SU-DHL-6 (cell line): ENCODE measurements at regions not wholly inside any gene's neighbourhood (a gene's known extent, or its start where the extent isn't known, plus 50 kb on each side); places are given as distances from the start of the nearest gene placed in this dataset.

Experiments used
- H2AFZ ChIP-seq: fragments of 200-600 bp; sonication (generic); 2 replicates; pipeline ENCODE4 v1.6.1; 2014; ENCODE audit warnings: low read depth, mild to moderate bottlenecking, moderate library complexity, mixed read lengths, antibody characterized with exemption, low read length; ENCODE audit not compliant: severe bottlenecking
- H3F3A ChIP-seq: fragments of 200-600 bp; shearing (Covaris generic); 2 replicates; pipeline ENCODE4 v1.6.0; 2016; ENCODE audit warnings: antibody characterized with exemption, mild to moderate bottlenecking; ENCODE audit not compliant: insufficient read depth
- H3K27ac ChIP-seq: fragments of 200-600 bp; sonication (generic); 2 replicates; pipeline ENCODE4 v1.5.1; 2016; ENCODE audit warnings: low read depth, mild to moderate bottlenecking, low read length, moderate library complexity, mixed read lengths
- H3K27me3 ChIP-seq: fragments of 200-600 bp; sonication (generic), shearing (Covaris generic); 2 replicates; pipeline ENCODE4 v1.6.0; 2014; ENCODE audit warnings: mild to moderate bottlenecking, low read length
- H3K36me3 ChIP-seq: fragments of 200-600 bp; sonication (generic); 2 replicates; pipeline ENCODE4 v1.6.1; 2014; ENCODE audit warnings: mild to moderate bottlenecking, low read length, mixed read lengths
- H3K4me2 ChIP-seq: fragments of 300-600, 200-600 bp; shearing (Covaris generic), sonication (generic); 2 replicates; pipeline ENCODE4 v1.6.0; 2014; ENCODE audit warnings: low read length, low read depth, mild to moderate bottlenecking; ENCODE audit not compliant: poor library complexity, severe bottlenecking
- H3K4me3 ChIP-seq: fragments of 200-600 bp; sonication (generic); 2 replicates; pipeline ENCODE4 v1.5.1; 2014; ENCODE audit warnings: antibody characterized with exemption, low read length, mild to moderate bottlenecking, mixed read lengths; ENCODE audit not compliant: insufficient read depth, poor library complexity, severe bottlenecking
- H3K79me2 ChIP-seq: fragments of 200-600 bp; sonication (generic); 2 replicates; pipeline ENCODE4 v1.6.1; 2014; ENCODE audit warnings: mild to moderate bottlenecking, low read length, moderate library complexity; ENCODE audit not compliant: insufficient read depth
- H3K9ac ChIP-seq: fragments of 200-600 bp; sonication (generic); 2 replicates; pipeline ENCODE4 v1.7.0; 2014; ENCODE audit warnings: mild to moderate bottlenecking, low read length
- H3K9me2 ChIP-seq: fragments of 200-600 bp; sonication (generic); replicated peaks from 2 replicates; pipeline ENCODE4 v1.6.1; 2014; ENCODE audit warnings: low read length; ENCODE audit not compliant: insufficient read depth
- H3K9me3 ChIP-seq: fragments of 200-600 bp; sonication (generic); 2 replicates; pipeline ENCODE4 v1.6.1; 2014; ENCODE audit warnings: low read length, mixed read lengths; ENCODE audit not compliant: insufficient read depth
- H4K20me1 ChIP-seq: fragments of 200-600 bp; sonication (generic); 2 replicates; pipeline ENCODE4 v1.6.1; 2014; ENCODE audit warnings: low read depth, mild to moderate bottlenecking, antibody characterized with exemption, low read length, moderate library complexity, mixed read lengths
- EZH2phosphoT487 ChIP-seq: fragments of 200-600 bp; sonication (generic), shearing (Covaris generic); conservative IDR thresholded peaks from 2 replicates; pipeline ENCODE4 v1.6.1; 2018; ENCODE audit warnings: mild to moderate bottlenecking, antibody characterized with exemption, low read length, moderate library complexity, mixed read lengths
- TF ChIP-seq, protein P1 (sequence below): fragments of 200-600 bp; sonication (generic); IDR thresholded peaks from one replicate; pipeline ENCODE4 v1.5.1; 2017; ENCODE audit warnings: antibody characterized with exemption, mild to moderate bottlenecking, low read length, moderate library complexity; ENCODE audit not compliant: insufficient read depth, poor library complexity, severe bottlenecking

DNA sequence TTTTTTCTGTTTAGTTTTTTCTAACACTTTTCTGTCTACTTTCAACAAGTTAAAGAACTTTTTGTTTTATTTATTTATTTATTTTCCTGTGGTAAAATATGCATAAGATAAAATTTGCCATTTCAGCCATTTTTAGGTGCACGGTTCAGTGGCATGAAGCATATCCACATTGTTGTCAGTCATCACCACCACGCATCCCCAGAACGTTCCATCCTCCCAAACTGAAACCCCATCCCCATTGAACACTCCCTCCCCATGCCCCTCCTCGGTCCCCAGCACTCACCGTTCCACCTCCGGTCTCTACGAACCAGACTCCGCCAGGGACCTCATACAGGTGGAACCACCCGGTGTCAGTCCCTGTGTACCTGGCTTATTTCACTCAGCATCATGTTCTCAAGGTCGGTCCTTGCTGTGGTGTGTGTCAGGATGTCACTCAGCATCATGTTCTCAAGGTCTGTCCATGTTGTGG, 118.1 kb downstream of the SIK1 start:
- TF ChIP-seq EZH2phosphoT487, result no peak
- TF ChIP-seq, protein P1, sequence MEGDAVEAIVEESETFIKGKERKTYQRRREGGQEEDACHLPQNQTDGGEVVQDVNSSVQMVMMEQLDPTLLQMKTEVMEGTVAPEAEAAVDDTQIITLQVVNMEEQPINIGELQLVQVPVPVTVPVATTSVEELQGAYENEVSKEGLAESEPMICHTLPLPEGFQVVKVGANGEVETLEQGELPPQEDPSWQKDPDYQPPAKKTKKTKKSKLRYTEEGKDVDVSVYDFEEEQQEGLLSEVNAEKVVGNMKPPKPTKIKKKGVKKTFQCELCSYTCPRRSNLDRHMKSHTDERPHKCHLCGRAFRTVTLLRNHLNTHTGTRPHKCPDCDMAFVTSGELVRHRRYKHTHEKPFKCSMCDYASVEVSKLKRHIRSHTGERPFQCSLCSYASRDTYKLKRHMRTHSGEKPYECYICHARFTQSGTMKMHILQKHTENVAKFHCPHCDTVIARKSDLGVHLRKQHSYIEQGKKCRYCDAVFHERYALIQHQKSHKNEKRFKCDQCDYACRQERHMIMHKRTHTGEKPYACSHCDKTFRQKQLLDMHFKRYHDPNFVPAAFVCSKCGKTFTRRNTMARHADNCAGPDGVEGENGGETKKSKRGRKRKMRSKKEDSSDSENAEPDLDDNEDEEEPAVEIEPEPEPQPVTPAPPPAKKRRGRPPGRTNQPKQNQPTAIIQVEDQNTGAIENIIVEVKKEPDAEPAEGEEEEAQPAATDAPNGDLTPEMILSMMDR, result no peak
- Histone ChIP-seq H2AFZ (no peak overlapping the region), H3K4me3 (no peak overlapping the region), H3K4me2 (no peak overlapping the region), H3K27me3 (no peaks in the 10 kb centered on the region), H3K9ac (no peak overlapping the region), H3K36me3 (no peaks in the 10 kb centered on the region), H3F3A (no peaks in the 10 kb centered on the region), H4K20me1 (no peaks in the 10 kb centered on the region), H3K9me3 (no peaks in the 10 kb centered on the region), H3K27ac (no peak overlapping the region), H3K9me2 (no peaks in the 10 kb centered on the region), H3K79me2 (no peaks in the 10 kb centered on the region)

DNA sequence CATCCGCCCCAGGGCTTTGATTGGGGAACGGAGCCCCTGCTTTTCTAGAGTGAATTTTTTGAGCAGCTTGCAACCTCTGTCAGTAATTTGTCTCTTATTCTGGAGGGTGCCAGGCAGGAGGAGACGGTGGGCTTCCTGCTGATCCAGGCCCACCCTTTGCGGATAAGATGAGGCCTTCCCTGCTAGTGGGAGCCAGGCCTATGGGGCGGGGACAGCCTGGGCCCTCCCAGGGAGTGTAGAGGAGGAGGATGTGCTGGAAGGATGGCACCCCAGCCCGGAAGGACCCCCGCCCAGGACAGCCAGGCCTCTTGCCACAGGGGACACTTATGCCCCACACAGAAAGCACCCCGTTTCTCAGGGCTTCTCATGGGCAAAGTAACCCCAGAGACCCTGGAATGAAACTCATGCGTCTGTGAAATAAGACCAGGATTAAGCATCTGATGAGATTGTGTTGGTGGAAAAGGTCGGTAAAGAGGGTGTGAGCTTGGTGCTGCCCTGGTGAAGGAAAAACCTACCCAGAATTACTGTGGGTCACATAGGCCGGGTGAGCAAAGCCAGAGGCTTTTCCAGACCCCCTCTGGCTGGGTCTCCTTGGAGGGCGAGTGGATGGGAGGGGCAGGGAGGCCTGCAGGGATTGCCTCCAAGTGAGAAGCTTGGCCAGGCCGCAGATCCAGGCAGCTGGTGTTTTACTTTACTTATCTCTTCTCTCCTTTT, 118.7 kb downstream of the SIK1 start:
- Histone ChIP-seq H3K9ac (no peak overlapping the region), H3K27ac (no peak overlapping the region), H3K9me3 (no peaks in the 10 kb centered on the region), H3K4me3 (no peak overlapping the region), H3K27me3 (no peaks in the 10 kb centered on the region), H3K79me2 (no peaks in the 10 kb centered on the region), H2AFZ (no peak overlapping the region), H3K4me2 (no peak overlapping the region), H3F3A (no peaks in the 10 kb centered on the region), H4K20me1 (no peaks in the 10 kb centered on the region), H3K36me3 (no peaks in the 10 kb centered on the region), H3K9me2 (no peaks in the 10 kb centered on the region)
- no peak for TF ChIP-seq EZH2phosphoT487
- TF ChIP-seq, protein P1, result no peak

DNA sequence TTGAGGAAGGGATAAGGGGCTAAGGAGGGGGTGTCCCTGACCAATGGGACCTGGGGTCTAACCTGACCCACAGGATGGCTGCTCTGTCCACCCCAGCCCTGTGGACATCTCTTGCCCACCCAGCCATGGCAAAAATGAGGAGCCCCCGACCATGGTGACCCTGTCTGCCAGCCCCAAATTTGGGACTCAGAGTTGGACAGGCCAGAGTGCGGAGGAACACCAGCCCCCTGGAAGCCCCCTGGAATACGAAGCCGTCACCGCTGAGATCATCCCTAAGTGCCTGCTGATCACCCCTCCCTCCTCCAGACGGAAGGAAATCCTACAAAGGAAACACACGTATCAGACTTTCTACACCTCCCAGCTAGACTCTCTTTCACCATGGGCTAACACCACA, 119.3 kb downstream of the SIK1 start:
- no peak overlapping the region for H3K27ac ChIP-seq
- no peaks in the 10 kb centered on the region for H3K27me3 ChIP-seq
- no peaks in the 10 kb centered on the region for H4K20me1 ChIP-seq
- H3K9ac ChIP-seq, result no peak overlapping the region
- H3F3A ChIP-seq, result no peaks in the 10 kb centered on the region
- no peak overlapping the region for H2AFZ ChIP-seq
- H3K4me2 ChIP-seq, result no peak overlapping the region
- no peak for TF ChIP-seq EZH2phosphoT487
- TF ChIP-seq, protein P1, result no peak
- H3K79me2 ChIP-seq, result no peaks in the 10 kb centered on the region
- no peaks in the 10 kb centered on the region for H3K36me3 ChIP-seq
- no peak overlapping the region for H3K4me3 ChIP-seq
- no peaks in the 10 kb centered on the region for H3K9me3 ChIP-seq
- H3K9me2 ChIP-seq, result no peaks in the 10 kb centered on the region
